ENCODE measurements at regions not wholly inside any gene's neighbourhood (a gene's known extent, or its start where the extent isn't known, plus 50 kb on each side); places are given as distances from the start of the nearest gene placed in this dataset.

- no peak overlapping the region for H3K4ac ChIP-seq (ENCODE audit: low read depth, low read length)
- H2BK15ac ChIP-seq (ENCODE audit: low read depth, low read length): no peak overlapping the region
- H3K18ac ChIP-seq (ENCODE audit: low read depth, low read length): no peak overlapping the region
- no peak overlapping the region for H3K14ac ChIP-seq (replicated peaks; ENCODE audit: low read depth, low read length)
- H3K27me3 ChIP-seq (ENCODE audit: control insufficient read depth, insufficient read depth, low read length): no peaks in the 10 kb centered on the region
- no peaks in the 10 kb centered on the region for H3K9me1 ChIP-seq (ENCODE audit: insufficient read depth, low read length)
- ChIA-PET POLR2A (ENCODE audit: unreplicated experiment) (no interaction called here), CTCF (no interaction called here)
- TF ChIP-seq CEBPB (IDR thresholded peaks at IDR 0.05; ENCODE audit: low read depth, low read length): no peak
- TF ChIP-seq MXI1 (IDR thresholded peaks at IDR 0.05; ENCODE audit: borderline replicate concordance, low read depth, low read length): no peak
- TF ChIP-seq, protein P1, sequence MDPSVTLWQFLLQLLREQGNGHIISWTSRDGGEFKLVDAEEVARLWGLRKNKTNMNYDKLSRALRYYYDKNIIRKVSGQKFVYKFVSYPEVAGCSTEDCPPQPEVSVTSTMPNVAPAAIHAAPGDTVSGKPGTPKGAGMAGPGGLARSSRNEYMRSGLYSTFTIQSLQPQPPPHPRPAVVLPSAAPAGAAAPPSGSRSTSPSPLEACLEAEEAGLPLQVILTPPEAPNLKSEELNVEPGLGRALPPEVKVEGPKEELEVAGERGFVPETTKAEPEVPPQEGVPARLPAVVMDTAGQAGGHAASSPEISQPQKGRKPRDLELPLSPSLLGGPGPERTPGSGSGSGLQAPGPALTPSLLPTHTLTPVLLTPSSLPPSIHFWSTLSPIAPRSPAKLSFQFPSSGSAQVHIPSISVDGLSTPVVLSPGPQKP (IDR thresholded peaks at IDR 0.05; ENCODE audit: borderline replicate concordance, low read depth, low read length): no peak
- no peak for TF ChIP-seq POLR2A (IDR thresholded peaks at IDR 0.05; ENCODE audit: low read depth, low read length)
- no peak for TF ChIP-seq BHLHE40 (IDR thresholded peaks at IDR 0.05; ENCODE audit: low read depth, low read length)
- TF ChIP-seq, protein P2, sequence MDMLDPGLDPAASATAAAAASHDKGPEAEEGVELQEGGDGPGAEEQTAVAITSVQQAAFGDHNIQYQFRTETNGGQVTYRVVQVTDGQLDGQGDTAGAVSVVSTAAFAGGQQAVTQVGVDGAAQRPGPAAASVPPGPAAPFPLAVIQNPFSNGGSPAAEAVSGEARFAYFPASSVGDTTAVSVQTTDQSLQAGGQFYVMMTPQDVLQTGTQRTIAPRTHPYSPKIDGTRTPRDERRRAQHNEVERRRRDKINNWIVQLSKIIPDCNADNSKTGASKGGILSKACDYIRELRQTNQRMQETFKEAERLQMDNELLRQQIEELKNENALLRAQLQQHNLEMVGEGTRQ (IDR thresholded peaks at IDR 0.05; ENCODE audit: low read depth, low read length): no peak
- TF ChIP-seq RAD21 (IDR thresholded peaks at IDR 0.05; ENCODE audit: low read length): no peak
- TF ChIP-seq FOS (IDR thresholded peaks at IDR 0.05; ENCODE audit: low read depth, low read length): no peak
- TF ChIP-seq CHD1 (IDR thresholded peaks at IDR 0.05; ENCODE audit: low read depth, low read length): no peak
- no peak for TF ChIP-seq RCOR1 (IDR thresholded peaks at IDR 0.05; ENCODE audit: insufficient replicate concordance, low read length)
- TF ChIP-seq MAFK (IDR thresholded peaks at IDR 0.05; ENCODE audit: low read depth, low read length): no peak
- TF ChIP-seq NFE2L2 (IDR thresholded peaks at IDR 0.05; ENCODE audit: low read depth, low read length): no peak
- TF ChIP-seq CTCF (conservative IDR thresholded peaks at IDR 0.05; ENCODE audit: low read depth, low read length): no peak
- no peak for TF ChIP-seq MAZ (IDR thresholded peaks at IDR 0.05; ENCODE audit: borderline replicate concordance, low read depth, low read length)
- in situ Hi-C loops (cut with MboI; ENCODE audit: low sequenced_read_pairs) (no loop called here), intact Hi-C loops (cut with micrococcal nuclease) (no loop called here), dilution Hi-C loops (cut with HindIII; ENCODE audit: low sequenced_read_pairs, unreplicated experiment) (no loop called here)
- no peak overlapping the region for H3K56ac ChIP-seq (ENCODE audit: extremely low read depth, insufficient read depth, low read length)
- H4K20me1 ChIP-seq (ENCODE audit: insufficient read depth, low read length): no peaks in the 10 kb centered on the region
- DNase-seq (no peak), ATAC-seq (ENCODE audit: low read depth) (no peak)
- no peak overlapping the region for H3K4me2 ChIP-seq (ENCODE audit: low read depth, low read length)
- H3K4me3 ChIP-seq (ENCODE audit: insufficient read depth, low read depth, low read length): no peak overlapping the region
- no peaks in the 10 kb centered on the region for H3K36me3 ChIP-seq (ENCODE audit: control insufficient read depth, insufficient read depth, low read length)
- H4K5ac ChIP-seq (ENCODE audit: low read depth, low read length): no peak overlapping the region
- H2BK20ac ChIP-seq (ENCODE audit: low read depth, low read length): no peak overlapping the region
- no peak overlapping the region for H3K27ac ChIP-seq (ENCODE audit: insufficient read depth, low read length)
- H2BK5ac ChIP-seq (ENCODE audit: low read depth, low read length, poor library complexity, severe bottlenecking): no peak overlapping the region
- H2AFZ ChIP-seq (replicated peaks; ENCODE audit: low read length, poor library complexity): no peak overlapping the region
- H2AK5ac ChIP-seq (ENCODE audit: low read depth, low read length): no peak overlapping the region
- no peaks in the 10 kb centered on the region for H3K79me1 ChIP-seq (ENCODE audit: low read depth in 1 of 2, low read length in 2 of 2)
- H3K9me3 ChIP-seq (ENCODE audit: control insufficient read depth, insufficient read depth, low read length): peaks cover 4% of the 10 kb centered on the region; the same call in 1 of the 2 replicates
- 20% methylated on average over 1 of the region's 2 CpGs; no CpG with 5 or more reads in 1 of the 2 experiments for WGBS, 2 experiments (ENCODE audit: extremely low coverage in 2 of 2, insufficient read length in 1 of 2)
- H3K4me1 ChIP-seq (ENCODE audit: control insufficient read depth, insufficient read depth, low read length): no peaks in the 10 kb centered on the region
- H3K23ac ChIP-seq (ENCODE audit: low read depth, low read length): no peak overlapping the region
- BruUV-seq (replicated peaks): no TSS peak
- no peak overlapping the region for H4K91ac ChIP-seq (ENCODE audit: insufficient read depth, low read depth, low read length)
- no peak overlapping the region for H2BK120ac ChIP-seq (ENCODE audit: low read depth, low read length)
- no peak overlapping the region for H4K8ac ChIP-seq (ENCODE audit: low read depth in 2 of 2, low read length in 2 of 2)
- no peak overlapping the region for H3K9ac ChIP-seq (ENCODE audit: low read depth, low read length)
- H2AK9ac ChIP-seq (replicated peaks; ENCODE audit: low read depth, low read length, poor library complexity): no peak overlapping the region
Observed at GRCh38 chr6:153623496-153623895, 415.5 kb upstream of the OPRM1 start.
